Subcutaneous abdominal adipose tissue (tissue), 5 donors: ENCODE measurements at regions not wholly inside any gene's neighbourhood (a gene's known extent, or its start where the extent isn't known, plus 50 kb on each side); places are given as distances from the start of the nearest gene placed in this dataset.

Experiments
- H3K27ac ChIP-seq: one replicate; pipeline ENCODE4 v1.7.0; 2013; ENCODE audit warnings: low read depth, mild to moderate bottlenecking, inconsistent platforms, low read length, moderate library complexity
- H3K27me3 ChIP-seq, 5 donors: one replicate each; pipeline ENCODE4 v1.7.0; 2013; ENCODE audit warnings: low read length in 5 of 5, inconsistent platforms in 1 of 5; ENCODE audit not compliant: control insufficient read depth in 5 of 5, insufficient read depth in 4 of 5
- H3K36me3 ChIP-seq, 5 donors: one replicate each; pipeline ENCODE4 v1.7.0; 2013; ENCODE audit warnings: low read length in 5 of 5; ENCODE audit not compliant: control insufficient read depth in 5 of 5, insufficient read depth in 5 of 5
- H3K4me1 ChIP-seq, 5 donors: one replicate each; pipeline ENCODE4 v1.7.0; 2013; ENCODE audit warnings: low read length in 5 of 5, mild to moderate bottlenecking in 3 of 5, moderate library complexity in 1 of 5; ENCODE audit not compliant: control insufficient read depth in 5 of 5, insufficient read depth in 5 of 5
- H3K4me3 ChIP-seq, 5 donors: one replicate each; pipeline ENCODE4 v1.7.0; 2013; ENCODE audit warnings: low read length in 5 of 5, low read depth in 1 of 5
- H3K9ac ChIP-seq, 5 donors: one replicate each; pipeline ENCODE4 v1.7.0; 2013; ENCODE audit warnings: low read length in 5 of 5, mild to moderate bottlenecking in 4 of 5, moderate library complexity in 3 of 5
- H3K9me3 ChIP-seq, 5 donors: one replicate each; pipeline ENCODE4 v1.7.0; 2013; ENCODE audit warnings: low read length in 5 of 5; ENCODE audit not compliant: control insufficient read depth in 5 of 5
- donor health status: healthy.
- donor health status: healthy.
- donor health status: healthy.
- donor health status: healthy.
- donor health status: healthy.

GRCh38 chr10:60467202-60467546 is 77.5 kb upstream of the ANK3 start:
- Histone ChIP-seq H3K36me3 (no peaks in the 10 kb centered on the region), H3K27ac (no peak overlapping the region), H3K4me1 (no peaks in the 10 kb centered on the region), H3K9ac (no peak overlapping the region), H3K27me3 (no peaks in the 10 kb centered on the region), H3K9me3 (no peaks in the 10 kb centered on the region), H3K4me3 (no peak overlapping the region)

GRCh38 chr10:60466267-60467201 is 76.9 kb upstream of the ANK3 start:
- Histone ChIP-seq H3K4me3 (no peak overlapping the region), H3K9ac (no peak overlapping the region), H3K9me3 (no peaks in the 10 kb centered on the region), H3K27me3 (no peaks in the 10 kb centered on the region), H3K36me3 (no peaks in the 10 kb centered on the region), H3K27ac (no peak overlapping the region), H3K4me1 (peaks cover 0 to 4% (median 0%) of the 10 kb centered on the region in 5 donors)

- Histone ChIP-seq H3K4me3 (no peak overlapping the region), H3K27me3 (no peaks in the 10 kb centered on the region), H3K4me1 (peaks cover 0 to 4% (median 0%) of the 10 kb centered on the region in 5 donors), H3K9ac (no peak overlapping the region), H3K9me3 (no peaks in the 10 kb centered on the region), H3K36me3 (no peaks in the 10 kb centered on the region), H3K27ac (no peak overlapping the region)
These were observed 76.1 kb upstream of the ANK3 start for GRCh38 chr10:60465801-60466200.

- Histone ChIP-seq H3K27ac (no peak overlapping the region), H3K4me1 (peaks cover 0 to 7% (median 0%) of the 10 kb centered on the region in 5 donors), H3K36me3 (no peaks in the 10 kb centered on the region), H3K4me3 (no peak overlapping the region), H3K27me3 (no peaks in the 10 kb centered on the region), H3K9ac (no peak overlapping the region), H3K9me3 (no peaks in the 10 kb centered on the region)
These were observed 75.0 kb upstream of the ANK3 start for GRCh38 chr10:60464659-60465058.

GRCh38 chr10:60463746-60464145 is 74.1 kb upstream of the ANK3 start:
- H3K9me3 ChIP-seq = no peaks in the 10 kb centered on the region
- no peaks in the 10 kb centered on the region for H3K27me3 ChIP-seq
- no peak overlapping the region for H3K27ac ChIP-seq
- no peaks in the 10 kb centered on the region for H3K36me3 ChIP-seq
- no peak overlapping the region for H3K9ac ChIP-seq
- no peak overlapping the region for H3K4me3 ChIP-seq
- peaks cover 0 to 9% (median 0%) of the 10 kb centered on the region in 5 donors for H3K4me1 ChIP-seq

GRCh38 chr10:60461688-60462087 is 72.0 kb upstream of the ANK3 start:
- Histone ChIP-seq H3K9ac (no peak overlapping the region), H3K27me3 (no peaks in the 10 kb centered on the region), H3K9me3 (no peaks in the 10 kb centered on the region), H3K4me3 (no peak overlapping the region), H3K4me1 (peaks cover 0 to 9% (median 0%) of the 10 kb centered on the region in 5 donors), H3K27ac (no peak overlapping the region), H3K36me3 (no peaks in the 10 kb centered on the region)

DNA sequence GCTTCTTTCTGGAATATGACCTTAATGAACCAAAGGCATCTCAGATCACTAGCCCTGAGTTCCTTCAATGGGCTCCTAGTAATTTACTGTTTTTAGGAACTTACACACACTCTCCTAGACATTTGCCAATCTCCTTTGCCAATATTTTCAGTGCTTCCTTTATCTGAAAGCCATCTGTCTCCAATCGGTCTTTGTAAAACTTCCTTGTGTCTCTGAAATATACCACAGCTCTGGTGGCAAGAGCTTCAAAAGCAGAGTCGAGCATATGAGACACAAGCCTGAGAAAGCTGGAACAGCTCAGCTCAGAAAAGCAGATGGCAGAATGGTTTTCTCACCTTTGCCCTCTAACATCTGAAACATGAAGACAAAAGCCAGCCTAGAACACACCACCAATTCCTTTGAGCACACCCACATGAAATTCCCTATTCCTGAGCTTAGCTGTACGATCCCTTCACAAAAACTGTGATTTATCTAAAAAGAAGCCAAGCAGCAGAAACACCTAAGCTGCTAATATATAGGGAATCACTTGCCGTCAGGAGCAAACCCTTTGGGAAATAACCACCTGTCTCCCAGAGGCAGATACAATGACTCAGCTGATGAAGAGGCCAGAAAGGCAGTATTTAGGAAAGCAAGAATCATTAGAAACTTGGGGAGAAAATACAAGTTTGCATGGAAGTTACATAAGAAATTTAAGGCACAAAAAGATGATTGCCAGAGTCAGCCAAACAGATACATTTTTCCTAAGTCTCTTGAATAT is 70.2 kb upstream of the ANK3 start:
- Histone ChIP-seq H3K9me3 (no peaks in the 10 kb centered on the region), H3K36me3 (no peaks in the 10 kb centered on the region), H3K4me1 (peaks cover 0 to 9% (median 0%) of the 10 kb centered on the region in 5 donors), H3K27ac (no peak overlapping the region), H3K9ac (no peak overlapping the region), H3K4me3 (no peak overlapping the region), H3K27me3 (no peaks in the 10 kb centered on the region)

DNA sequence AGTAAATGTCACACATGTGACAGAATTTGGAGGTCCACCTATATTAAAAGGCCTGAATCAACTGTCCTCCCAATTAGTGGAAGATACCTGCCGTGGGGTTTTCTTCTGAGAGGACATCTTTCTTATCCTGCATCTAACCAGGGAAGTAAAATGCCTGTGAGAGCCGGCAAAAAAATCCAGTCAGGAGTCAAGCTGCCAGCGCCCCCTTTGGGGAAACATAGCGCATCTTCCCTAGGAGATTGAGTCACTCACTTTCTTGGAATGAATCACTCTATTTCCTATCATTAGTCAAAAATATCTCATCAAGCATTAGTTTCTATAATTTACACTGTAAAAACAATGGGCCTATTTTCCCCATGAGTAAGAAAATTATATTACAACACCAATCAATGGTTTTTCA is 66.4 kb upstream of the ANK3 start:
- H3K27me3 ChIP-seq = no peaks in the 10 kb centered on the region
- no peaks in the 10 kb centered on the region for H3K36me3 ChIP-seq
- H3K27ac ChIP-seq = no peak overlapping the region
- H3K4me3 ChIP-seq = no peak overlapping the region
- no peak overlapping the region for H3K9ac ChIP-seq
- no peaks in the 10 kb centered on the region for H3K9me3 ChIP-seq
- peaks cover 0 to 11% (median 6%) of the 10 kb centered on the region in 5 donors for H3K4me1 ChIP-seq

GRCh38 chr10:60454336-60454735 is 64.7 kb upstream of the ANK3 start:
- no peaks in the 10 kb centered on the region for H3K27me3 ChIP-seq
- H3K4me3 ChIP-seq = no peak overlapping the region
- H3K4me1 ChIP-seq = peaks cover 0 to 8% (median 5%) of the 10 kb centered on the region in 5 donors
- H3K27ac ChIP-seq = no peak overlapping the region
- H3K9me3 ChIP-seq = no peaks in the 10 kb centered on the region
- no peak overlapping the region for H3K9ac ChIP-seq
- H3K36me3 ChIP-seq = no peaks in the 10 kb centered on the region

DNA sequence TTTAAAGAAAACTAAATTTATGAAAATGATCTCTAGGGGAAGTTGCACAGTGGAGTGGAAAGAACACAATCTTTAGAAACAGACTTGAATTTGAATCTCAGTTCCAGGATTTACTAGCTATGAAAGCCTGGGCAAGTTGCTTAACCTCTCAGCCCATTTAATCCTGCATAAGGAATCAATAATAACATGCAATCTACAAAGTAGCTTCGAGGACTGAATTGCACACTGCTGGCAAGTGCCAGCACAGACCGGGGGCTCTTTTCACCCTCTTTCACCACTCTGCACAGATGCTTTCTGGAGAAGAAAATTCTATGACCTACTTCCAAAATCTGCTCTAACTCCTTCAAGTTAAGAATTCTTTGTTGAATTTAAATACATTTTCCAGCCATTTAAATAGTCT is 63.4 kb upstream of the ANK3 start:
- Histone ChIP-seq H3K9me3 (no peaks in the 10 kb centered on the region), H3K4me1 (peaks cover 0 to 8% (median 5%) of the 10 kb centered on the region in 5 donors), H3K27ac (no peak overlapping the region), H3K27me3 (no peaks in the 10 kb centered on the region), H3K4me3 (no peak overlapping the region), H3K36me3 (no peaks in the 10 kb centered on the region), H3K9ac (no peak overlapping the region)
